OCI-LY1 (cell line): ENCODE measurements at regions not wholly inside any gene's neighbourhood (a gene's known extent, or its start where the extent isn't known, plus 50 kb on each side); places are given as distances from the start of the nearest gene placed in this dataset.

Experiments
- H2AFZ ChIP-seq: fragments of 200-600 bp; sonication (generic), shearing (Covaris generic); 2 replicates; pipeline ENCODE4 v1.6.0; 2014; ENCODE audit warnings: antibody characterized with exemption, mild to moderate bottlenecking, low read length
- H3F3A ChIP-seq: fragments of 200-600 bp; sonication (generic), shearing (Covaris generic); 2 replicates; pipeline ENCODE4 v1.6.0; 2014; ENCODE audit warnings: mild to moderate bottlenecking, antibody characterized with exemption, low read length, moderate library complexity; ENCODE audit not compliant: insufficient read depth
- H3K27ac ChIP-seq: fragments of 200-600 bp; sonication (generic); 2 replicates; pipeline ENCODE4 v1.5.1; 2014; ENCODE audit warnings: low read length, mixed run types, mild to moderate bottlenecking, low read depth; ENCODE audit not compliant: poor library complexity, severe bottlenecking
- H3K27me3 ChIP-seq: fragments of 200-600 bp; sonication (generic); 2 replicates; pipeline ENCODE4 v1.6.0; 2014; ENCODE audit warnings: antibody characterized with exemption, mild to moderate bottlenecking, low read length, moderate library complexity; ENCODE audit not compliant: insufficient read depth
- H3K36me3 ChIP-seq: fragments of 200-600 bp; sonication (generic); 2 replicates; pipeline ENCODE4 v1.6.1; 2014; ENCODE audit warnings: mild to moderate bottlenecking, antibody characterized with exemption, low read length, moderate library complexity, mixed read lengths; ENCODE audit not compliant: insufficient read depth
- H3K4me1 ChIP-seq: fragments of 200-600 bp; sonication (generic); 2 replicates; pipeline ENCODE4 v1.5.1; 2014; ENCODE audit warnings: mild to moderate bottlenecking, low read length, moderate library complexity; ENCODE audit not compliant: insufficient read depth, severe bottlenecking
- H3K4me2 ChIP-seq: fragments of 200-600 bp; sonication (generic), shearing (Covaris generic); 2 replicates; pipeline ENCODE4 v1.6.1; 2014; ENCODE audit warnings: low read length
- H3K4me3 ChIP-seq: fragments of 200-600 bp; sonication (generic); 2 replicates; pipeline ENCODE4 v1.5.1; 2014; ENCODE audit warnings: low read length, low read depth, mild to moderate bottlenecking, mixed read lengths; ENCODE audit not compliant: poor library complexity, severe bottlenecking
- H3K79me2 ChIP-seq: fragments of 200-600 bp; shearing (Covaris generic); 2 replicates; pipeline ENCODE4 v1.6.1; 2016; ENCODE audit warnings: mixed run types, low read length, mixed read lengths; ENCODE audit not compliant: insufficient read depth
- H3K9ac ChIP-seq: fragments of 200-600 bp; sonication (generic), shearing (Covaris generic); 2 replicates; pipeline ENCODE4 v1.6.1; 2014; ENCODE audit warnings: mild to moderate bottlenecking, low read length, mixed read lengths
- H3K9me2 ChIP-seq: fragments of 200-600 bp; sonication (generic), shearing (Covaris generic); 2 replicates; pipeline ENCODE4 v1.6.1; 2014; ENCODE audit warnings: low read depth, mild to moderate bottlenecking, low read length, mixed read lengths
- H3K9me3 ChIP-seq: fragments of 200-600 bp; shearing (Covaris generic); 2 replicates; pipeline ENCODE4 v1.6.1; 2014; ENCODE audit warnings: low read length, mixed read lengths
- H4K20me1 ChIP-seq: fragments of 200-600 bp; sonication (generic), shearing (Covaris generic); 2 replicates; pipeline ENCODE4 v1.6.0; 2016; ENCODE audit warnings: mild to moderate bottlenecking, low read length; ENCODE audit not compliant: insufficient read depth
- CTCF ChIP-seq: fragments of 200-600 bp; sonication (generic), shearing (Covaris generic); IDR thresholded peaks from 2 replicates; pipeline ENCODE4 v1.5.1; 2017; ENCODE audit warnings: mild to moderate bottlenecking, antibody characterized with exemption, low read length, moderate library complexity, mixed read lengths
- EZH2 ChIP-seq: fragments of 200-600 bp; sonication (generic), shearing (Covaris generic); IDR thresholded peaks from 2 replicates; pipeline ENCODE4 v1.8.0; 2017; ENCODE audit warnings: borderline replicate concordance, mixed run types, mild to moderate bottlenecking, antibody characterized with exemption, low read length, moderate library complexity, mixed read lengths

- Histone ChIP-seq H3K9me3 (no peaks in the 10 kb centered on the region), H2AFZ (no peak overlapping the region), H3K4me3 (no peak overlapping the region), H3K9me2 (no peaks in the 10 kb centered on the region), H3F3A (no peaks in the 10 kb centered on the region), H3K4me1 (no peaks in the 10 kb centered on the region), H3K27ac (no peak overlapping the region), H3K4me2 (no peak overlapping the region), H3K36me3 (no peaks in the 10 kb centered on the region), H3K9ac (no peak overlapping the region), H3K79me2 (no peaks in the 10 kb centered on the region), H4K20me1 (no peaks in the 10 kb centered on the region), H3K27me3 (no peaks in the 10 kb centered on the region)
- TF ChIP-seq CTCF = no peak
- no peak for TF ChIP-seq EZH2
Measured at GRCh38 chr6:14423955-14424354, 306.4 kb downstream of the CD83 start.

GRCh38 chr6:14425805-14426204, 308.2 kb downstream of the CD83 start:
- no peaks in the 10 kb centered on the region for H3K9me3 ChIP-seq
- no peak overlapping the region for H3K4me2 ChIP-seq
- H3K27ac ChIP-seq = no peak overlapping the region
- no peaks in the 10 kb centered on the region for H3K4me1 ChIP-seq
- H4K20me1 ChIP-seq = no peaks in the 10 kb centered on the region
- TF ChIP-seq EZH2 = no peak
- no peak for TF ChIP-seq CTCF
- no peaks in the 10 kb centered on the region for H3K36me3 ChIP-seq
- H3K27me3 ChIP-seq = no peaks in the 10 kb centered on the region
- no peak overlapping the region for H3K9ac ChIP-seq
- H3K9me2 ChIP-seq = no peaks in the 10 kb centered on the region
- no peaks in the 10 kb centered on the region for H3K79me2 ChIP-seq
- no peaks in the 10 kb centered on the region for H3F3A ChIP-seq
- no peak overlapping the region for H3K4me3 ChIP-seq
- H2AFZ ChIP-seq = no peak overlapping the region

GRCh38 chr6:14426281-14426680, 308.7 kb downstream of the CD83 start:
- H3K27me3 ChIP-seq = no peaks in the 10 kb centered on the region
- H3K9me3 ChIP-seq = no peaks in the 10 kb centered on the region
- no peaks in the 10 kb centered on the region for H3K79me2 ChIP-seq
- H3K4me2 ChIP-seq = no peak overlapping the region
- H3F3A ChIP-seq = no peaks in the 10 kb centered on the region
- H3K9me2 ChIP-seq = no peaks in the 10 kb centered on the region
- no peaks in the 10 kb centered on the region for H3K36me3 ChIP-seq
- H2AFZ ChIP-seq = no peak overlapping the region
- H3K4me1 ChIP-seq = no peaks in the 10 kb centered on the region
- no peak overlapping the region for H3K27ac ChIP-seq
- no peaks in the 10 kb centered on the region for H4K20me1 ChIP-seq
- H3K9ac ChIP-seq = no peak overlapping the region
- no peak overlapping the region for H3K4me3 ChIP-seq
- no peak for TF ChIP-seq CTCF
- no peak for TF ChIP-seq EZH2
